BLaER1 (cell line): ENCODE measurements at regions not wholly inside any gene's neighbourhood (a gene's known extent, or its start where the extent isn't known, plus 50 kb on each side); places are given as distances from the start of the nearest gene placed in this dataset.
A peak's percentile ranks its signal among the peaks of the same experiment; 100 is the strongest.

Source experiments
- H3K27ac ChIP-seq: shearing (Covaris generic); formaldehyde crosslinking; 2 replicates; pipeline ENCODE4 v1.8.1; 2022
- H3K27me3 ChIP-seq: shearing (Covaris generic); formaldehyde crosslinking; 2 replicates; pipeline ENCODE4 v1.8.1; 2022
- H3K36me3 ChIP-seq: shearing (Covaris generic); formaldehyde crosslinking; 2 replicates; pipeline ENCODE4 v1.8.1; 2022
- H3K4me1 ChIP-seq: shearing (Covaris generic); formaldehyde crosslinking; 2 replicates; pipeline ENCODE4 v1.8.1; 2022
- H3K4me2 ChIP-seq: shearing (Covaris generic); formaldehyde crosslinking; 2 replicates; pipeline ENCODE4 v1.8.1; 2022
- H3K4me3 ChIP-seq: shearing (Covaris generic); formaldehyde crosslinking; 2 replicates; pipeline ENCODE4 v1.8.1; 2022
- H3K9ac ChIP-seq: shearing (Covaris generic); formaldehyde crosslinking; 2 replicates; pipeline ENCODE4 v1.8.1; 2022
- H3K9me3 ChIP-seq: shearing (Covaris generic); formaldehyde crosslinking; 2 replicates; pipeline ENCODE4 v1.8.1; 2022
- H4K20me1 ChIP-seq: shearing (Covaris generic); formaldehyde crosslinking; 2 replicates; pipeline ENCODE4 v1.8.1; 2022
- Cebpa-rat ChIP-seq: shearing (Covaris generic); IDR thresholded peaks from 2 replicates; pipeline ENCODE4 v1.8.1; 2022

- no peak overlapping the region for H3K4me2 ChIP-seq
- no peak overlapping the region for H3K4me3 ChIP-seq
- H4K20me1 ChIP-seq: no peaks in the 10 kb centered on the region
- no peak overlapping the region for H3K27ac ChIP-seq
- no peaks in the 10 kb centered on the region for H3K27me3 ChIP-seq
- TF ChIP-seq Cebpa-rat: no peak
- H3K4me1 ChIP-seq: no peaks in the 10 kb centered on the region
- no peak overlapping the region for H3K9ac ChIP-seq
- no peaks in the 10 kb centered on the region for H3K36me3 ChIP-seq
- H3K9me3 ChIP-seq: no peaks in the 10 kb centered on the region
Measured at GRCh38 chr9:14531341-14532269, 161.6 kb downstream of the ZDHHC21 start.

GRCh38 chr9:14530841-14531240, 162.4 kb downstream of the ZDHHC21 start:
- Histone ChIP-seq H3K4me1 (no peaks in the 10 kb centered on the region), H3K36me3 (no peaks in the 10 kb centered on the region), H3K9ac (no peak overlapping the region), H3K9me3 (no peaks in the 10 kb centered on the region), H3K4me3 (no peak overlapping the region), H3K27me3 (no peaks in the 10 kb centered on the region), H4K20me1 (no peaks in the 10 kb centered on the region), H3K4me2 (no peak overlapping the region), H3K27ac (no peak overlapping the region)
- no peak for TF ChIP-seq Cebpa-rat

- Histone ChIP-seq H3K4me2 (no peak overlapping the region), H3K27me3 (no peaks in the 10 kb centered on the region), H3K4me1 (no peaks in the 10 kb centered on the region)
Measured at GRCh38 chr9:14530366-14530765, 162.9 kb downstream of the ZDHHC21 start.

GRCh38 chr9:14529629-14530028, 163.6 kb downstream of the ZDHHC21 start:
- no peak overlapping the region for H3K27ac ChIP-seq
- no peaks in the 10 kb centered on the region for H3K4me1 ChIP-seq
- H3K9me3 ChIP-seq: no peaks in the 10 kb centered on the region
- H3K9ac ChIP-seq: no peak overlapping the region
- H3K27me3 ChIP-seq: no peaks in the 10 kb centered on the region
- no peak overlapping the region for H3K4me3 ChIP-seq
- H4K20me1 ChIP-seq: no peaks in the 10 kb centered on the region
- TF ChIP-seq Cebpa-rat: peak; percentile 67; the same call in 1 of the 2 replicates
- no peak overlapping the region for H3K4me2 ChIP-seq
- H3K36me3 ChIP-seq: no peaks in the 10 kb centered on the region

More at GRCh38 chr9:14530366-14530765, 162.9 kb downstream of the ZDHHC21 start:
- H3K9me3 ChIP-seq: no peaks in the 10 kb centered on the region
- H4K20me1 ChIP-seq: no peaks in the 10 kb centered on the region
- no peak overlapping the region for H3K27ac ChIP-seq
- H3K36me3 ChIP-seq: no peaks in the 10 kb centered on the region
- TF ChIP-seq Cebpa-rat: no peak
- no peak overlapping the region for H3K9ac ChIP-seq
- H3K4me3 ChIP-seq: no peak overlapping the region

GRCh38 chr9:14529054-14529453, 164.2 kb downstream of the ZDHHC21 start:
- Histone ChIP-seq H3K36me3 (no peaks in the 10 kb centered on the region), H3K9me3 (no peaks in the 10 kb centered on the region), H3K4me1 (no peaks in the 10 kb centered on the region), H3K9ac (no peak overlapping the region), H3K27ac (no peak overlapping the region), H4K20me1 (no peaks in the 10 kb centered on the region), H3K27me3 (no peaks in the 10 kb centered on the region), H3K4me2 (no peak overlapping the region), H3K4me3 (no peak overlapping the region)
- TF ChIP-seq Cebpa-rat: no peak

GRCh38 chr9:14526504-14526903, 166.7 kb downstream of the ZDHHC21 start:
- no peak overlapping the region for H3K4me2 ChIP-seq
- no peaks in the 10 kb centered on the region for H3K27me3 ChIP-seq
- no peak overlapping the region for H3K4me3 ChIP-seq
- TF ChIP-seq Cebpa-rat: no peak
- no peak overlapping the region for H3K27ac ChIP-seq
- no peaks in the 10 kb centered on the region for H3K4me1 ChIP-seq
- no peaks in the 10 kb centered on the region for H3K9me3 ChIP-seq
- H3K36me3 ChIP-seq: no peaks in the 10 kb centered on the region
- H3K9ac ChIP-seq: no peak overlapping the region
- H4K20me1 ChIP-seq: no peaks in the 10 kb centered on the region

- no peaks in the 10 kb centered on the region for H4K20me1 ChIP-seq
- no peak for TF ChIP-seq Cebpa-rat
- H3K4me1 ChIP-seq: no peaks in the 10 kb centered on the region
- no peaks in the 10 kb centered on the region for H3K27me3 ChIP-seq
- no peak overlapping the region for H3K27ac ChIP-seq
- no peak overlapping the region for H3K4me3 ChIP-seq
- no peaks in the 10 kb centered on the region for H3K9me3 ChIP-seq
- H3K36me3 ChIP-seq: no peaks in the 10 kb centered on the region
- H3K4me2 ChIP-seq: no peak overlapping the region
- no peak overlapping the region for H3K9ac ChIP-seq
Measured at GRCh38 chr9:14525856-14526255, 167.4 kb downstream of the ZDHHC21 start.

GRCh38 chr9:14524873-14525515, 168.2 kb downstream of the ZDHHC21 start:
- H4K20me1 ChIP-seq: no peaks in the 10 kb centered on the region
- H3K4me3 ChIP-seq: no peak overlapping the region
- no peak overlapping the region for H3K4me2 ChIP-seq
- no peaks in the 10 kb centered on the region for H3K36me3 ChIP-seq
- no peak overlapping the region for H3K27ac ChIP-seq
- no peaks in the 10 kb centered on the region for H3K27me3 ChIP-seq
- H3K4me1 ChIP-seq: no peaks in the 10 kb centered on the region
- TF ChIP-seq Cebpa-rat: no peak
- no peak overlapping the region for H3K9ac ChIP-seq
- H3K9me3 ChIP-seq: no peaks in the 10 kb centered on the region

GRCh38 chr9:14523545-14523944, 169.7 kb downstream of the ZDHHC21 start:
- H3K9me3 ChIP-seq: no peaks in the 10 kb centered on the region
- H4K20me1 ChIP-seq: no peaks in the 10 kb centered on the region
- no peaks in the 10 kb centered on the region for H3K4me1 ChIP-seq
- H3K4me2 ChIP-seq: no peak overlapping the region
- TF ChIP-seq Cebpa-rat: no peak
- no peaks in the 10 kb centered on the region for H3K27me3 ChIP-seq
- H3K9ac ChIP-seq: no peak overlapping the region
- H3K4me3 ChIP-seq: no peak overlapping the region
- H3K36me3 ChIP-seq: no peaks in the 10 kb centered on the region
- no peak overlapping the region for H3K27ac ChIP-seq

- no peak overlapping the region for H3K4me2 ChIP-seq
- H3K27ac ChIP-seq: no peak overlapping the region
Measured at GRCh38 chr9:14522627-14523379, 170.4 kb downstream of the ZDHHC21 start.

More at GRCh38 chr9:14522627-14523379, 170.4 kb downstream of the ZDHHC21 start:
- Histone ChIP-seq H3K4me3 (no peak overlapping the region), H3K36me3 (no peaks in the 10 kb centered on the region), H3K9me3 (no peaks in the 10 kb centered on the region), H3K27me3 (no peaks in the 10 kb centered on the region), H4K20me1 (no peaks in the 10 kb centered on the region), H3K9ac (no peak overlapping the region), H3K4me1 (no peaks in the 10 kb centered on the region)
- no peak for TF ChIP-seq Cebpa-rat
